ENCODE measurements at regions not wholly inside any gene's neighbourhood (a gene's known extent, or its start where the extent isn't known, plus 50 kb on each side); places are given as distances from the start of the nearest gene placed in this dataset.

DNA sequence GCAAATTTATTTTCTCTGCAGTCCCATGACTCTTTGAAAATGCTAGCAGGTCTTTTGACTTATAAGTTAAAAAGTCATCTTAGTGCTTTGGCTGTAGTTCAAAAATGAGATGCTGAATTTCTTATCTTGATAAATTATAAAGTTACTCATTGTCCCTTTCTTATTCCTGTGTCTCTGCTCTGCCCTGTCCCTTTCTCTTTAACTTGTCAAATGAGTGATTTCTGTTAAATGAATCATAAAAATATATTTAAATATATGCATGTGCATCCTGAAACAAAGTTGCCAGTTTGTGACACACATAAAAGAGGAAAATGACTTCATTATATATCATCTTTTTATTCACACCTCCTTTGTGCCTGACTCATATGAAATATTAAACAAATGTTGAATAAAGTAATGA, 1097.3 kb upstream of the EPHA6 start:
- no peak for TF ChIP-seq POLR2A (IDR thresholded peaks at IDR 0.05; ENCODE audit: extremely low read depth, insufficient read length)
- TF ChIP-seq, protein P1, sequence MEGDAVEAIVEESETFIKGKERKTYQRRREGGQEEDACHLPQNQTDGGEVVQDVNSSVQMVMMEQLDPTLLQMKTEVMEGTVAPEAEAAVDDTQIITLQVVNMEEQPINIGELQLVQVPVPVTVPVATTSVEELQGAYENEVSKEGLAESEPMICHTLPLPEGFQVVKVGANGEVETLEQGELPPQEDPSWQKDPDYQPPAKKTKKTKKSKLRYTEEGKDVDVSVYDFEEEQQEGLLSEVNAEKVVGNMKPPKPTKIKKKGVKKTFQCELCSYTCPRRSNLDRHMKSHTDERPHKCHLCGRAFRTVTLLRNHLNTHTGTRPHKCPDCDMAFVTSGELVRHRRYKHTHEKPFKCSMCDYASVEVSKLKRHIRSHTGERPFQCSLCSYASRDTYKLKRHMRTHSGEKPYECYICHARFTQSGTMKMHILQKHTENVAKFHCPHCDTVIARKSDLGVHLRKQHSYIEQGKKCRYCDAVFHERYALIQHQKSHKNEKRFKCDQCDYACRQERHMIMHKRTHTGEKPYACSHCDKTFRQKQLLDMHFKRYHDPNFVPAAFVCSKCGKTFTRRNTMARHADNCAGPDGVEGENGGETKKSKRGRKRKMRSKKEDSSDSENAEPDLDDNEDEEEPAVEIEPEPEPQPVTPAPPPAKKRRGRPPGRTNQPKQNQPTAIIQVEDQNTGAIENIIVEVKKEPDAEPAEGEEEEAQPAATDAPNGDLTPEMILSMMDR (IDR thresholded peaks at IDR 0.05; ENCODE audit: low read depth, low read length), result no peak
- TF ChIP-seq MAX (IDR thresholded peaks at IDR 0.05; ENCODE audit: low read depth, low read length), result no peak
